ENCODE measurements at regions not wholly inside any gene's neighbourhood (a gene's known extent, or its start where the extent isn't known, plus 50 kb on each side); places are given as distances from the start of the nearest gene placed in this dataset.

- TF ChIP-seq CTCF (IDR thresholded peaks at IDR 0.05) = no peak
- TF ChIP-seq POLR2AphosphoS5 (IDR thresholded peaks at IDR 0.05; ENCODE audit: low read depth, low read length) = no peak
- no peak for TF ChIP-seq REST (IDR thresholded peaks at IDR 0.05; ENCODE audit: insufficient read depth in 1 of 2, low read depth in 2 of 2, low read length in 1 of 2)
Measured at GRCh38 chr16:73872856-73873255, 423.8 kb upstream of the PSMD7 start.

All from Panc1 (cell line).